UCSD-AML1 (cell line): ENCODE measurements at regions not wholly inside any gene's neighbourhood (a gene's known extent, or its start where the extent isn't known, plus 50 kb on each side); places are given as distances from the start of the nearest gene placed in this dataset.

Source experiments
- DNase-seq: peaks from one replicate; lab custom pipeline; 2025; ENCODE audit not compliant: unreplicated experiment; lab: John Stamatoyannopoulos, UW

DNA sequence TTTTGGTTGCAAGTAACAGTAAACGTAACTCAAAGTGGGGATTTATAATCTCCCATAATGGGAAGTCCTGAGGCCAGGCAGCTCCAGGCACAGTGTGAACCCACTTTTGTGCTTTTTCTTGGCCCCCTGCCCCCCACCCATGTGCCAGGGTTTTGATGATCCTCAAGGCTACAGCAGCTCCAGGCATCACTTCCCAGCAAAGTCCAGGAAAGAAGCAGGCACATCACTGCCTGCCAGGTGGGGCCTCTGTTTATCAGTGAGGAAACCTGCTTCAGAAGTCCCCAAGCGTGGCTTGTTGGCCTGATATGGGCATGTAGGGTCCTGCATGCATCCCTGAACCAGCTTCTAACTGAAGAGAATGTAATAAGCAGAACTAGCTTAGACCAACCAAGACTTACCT lies 299.2 kb upstream of the SKOR2 start:
- no peak for DNase-seq

DNA sequence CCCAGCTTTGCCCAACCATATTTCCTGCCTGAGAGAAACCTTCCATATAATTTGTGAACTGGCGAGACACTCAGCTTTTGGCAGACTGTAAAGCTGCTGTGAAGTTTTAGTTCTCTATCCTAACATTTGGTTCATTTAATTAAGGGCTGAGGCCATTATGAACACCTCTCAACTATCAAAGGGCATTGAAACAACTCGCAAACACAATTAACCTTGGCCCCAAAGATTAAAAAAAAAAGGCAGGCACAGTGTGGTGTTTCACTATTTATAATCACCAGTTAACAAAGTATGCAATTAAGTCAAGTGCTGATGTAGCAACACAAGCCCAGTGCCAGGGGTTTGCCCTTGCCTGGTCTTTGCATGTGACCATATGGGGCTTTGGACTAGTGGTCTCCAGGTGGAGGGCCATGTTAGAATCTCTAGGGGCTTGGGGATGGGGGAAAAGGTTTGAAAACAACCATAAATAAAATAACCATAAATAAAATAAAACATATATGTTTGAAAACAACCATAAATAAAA lies 297.6 kb upstream of the SKOR2 start:
- DNase-seq, result no peak

DNA sequence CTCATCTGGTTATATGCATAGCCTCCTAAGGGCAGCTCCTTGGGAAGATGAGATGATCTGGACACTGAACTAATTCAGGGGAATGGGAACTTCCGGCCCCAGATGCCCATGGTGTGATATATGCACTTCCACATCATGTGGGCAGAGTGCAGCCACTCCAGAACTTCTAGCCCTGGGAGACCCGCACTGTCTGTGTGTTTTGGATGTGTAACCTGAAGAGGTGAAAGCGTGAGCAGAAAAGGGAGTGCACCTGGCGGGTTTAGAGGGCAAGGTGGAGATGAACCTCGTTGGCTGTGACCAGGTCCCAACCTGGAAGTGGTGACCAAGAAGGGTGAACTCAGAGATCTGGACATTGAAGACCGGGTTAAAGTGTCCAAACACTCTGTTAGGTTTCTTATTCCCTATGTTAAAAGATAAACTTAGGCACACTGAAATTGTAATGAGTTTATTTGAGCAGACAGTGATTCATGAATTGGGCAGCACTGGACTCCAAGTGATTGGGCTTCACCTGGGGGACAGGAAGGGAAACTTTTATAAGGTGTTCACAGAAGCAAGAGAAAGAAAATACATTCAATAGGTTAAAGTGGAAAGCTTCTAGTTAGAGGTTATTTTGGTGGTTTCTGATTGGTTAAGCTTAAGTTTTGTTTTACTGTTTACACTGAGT lies 296.2 kb upstream of the SKOR2 start:
- no peak for DNase-seq

DNA sequence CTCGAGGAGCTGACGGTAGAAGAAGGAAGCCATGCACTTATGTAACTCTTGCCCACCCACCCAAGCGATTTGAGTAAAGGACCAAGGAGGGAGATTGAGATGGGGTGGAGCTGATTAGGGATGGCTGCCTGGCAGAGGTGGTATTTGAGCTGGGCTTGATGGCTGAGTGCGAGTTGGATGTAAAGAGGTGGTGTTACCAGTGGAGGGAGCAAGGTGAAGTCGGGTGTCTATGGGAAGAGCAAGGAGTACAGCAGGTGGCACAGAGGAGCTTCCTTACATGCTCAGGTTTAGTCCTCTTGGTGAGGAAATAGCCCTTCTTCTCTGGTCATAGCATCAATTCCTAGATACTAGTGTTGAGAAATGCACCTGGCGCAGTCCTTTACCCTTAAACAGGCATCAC lies 294.2 kb upstream of the SKOR2 start:
- DNase-seq, result no peak

DNA sequence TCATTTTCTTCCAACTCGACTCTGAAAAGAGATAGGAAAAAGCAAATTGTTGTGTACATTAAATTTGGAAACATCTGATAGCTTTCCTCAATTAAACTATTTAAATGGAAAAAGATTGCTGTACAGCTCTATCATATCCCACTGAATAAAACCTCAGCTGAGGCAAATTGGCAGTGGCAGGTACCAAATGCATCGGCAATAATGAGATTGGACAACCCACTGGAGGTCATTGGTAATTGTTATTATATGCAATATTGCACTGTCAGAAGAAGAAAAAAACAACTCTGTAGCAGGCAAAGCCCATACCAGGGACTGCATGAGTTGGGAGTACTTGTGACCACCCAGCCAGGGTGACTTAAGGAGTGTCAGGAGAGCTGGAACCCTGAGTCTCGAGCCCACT lies 291.6 kb upstream of the SKOR2 start:
- DNase-seq, result no peak

DNA sequence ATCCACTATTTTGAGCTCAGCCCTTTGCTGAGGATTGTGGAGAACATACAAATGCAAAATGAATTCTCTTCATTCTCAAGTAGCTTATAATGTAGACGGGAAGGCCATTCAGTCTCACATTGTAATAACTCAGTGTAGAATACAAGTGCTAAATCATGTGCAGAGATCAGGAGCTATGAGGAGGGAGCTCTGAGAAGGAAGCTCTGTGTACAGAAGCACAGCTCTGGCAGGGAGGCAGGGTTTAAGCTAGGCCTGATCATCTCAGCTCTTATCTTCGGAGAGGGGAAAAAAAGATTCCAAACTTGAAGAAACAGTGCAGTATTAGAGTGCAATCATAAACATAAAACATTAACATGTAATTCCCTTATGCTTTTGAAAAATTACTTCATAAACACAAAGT lies 291.1 kb upstream of the SKOR2 start:
- no peak for DNase-seq

DNA sequence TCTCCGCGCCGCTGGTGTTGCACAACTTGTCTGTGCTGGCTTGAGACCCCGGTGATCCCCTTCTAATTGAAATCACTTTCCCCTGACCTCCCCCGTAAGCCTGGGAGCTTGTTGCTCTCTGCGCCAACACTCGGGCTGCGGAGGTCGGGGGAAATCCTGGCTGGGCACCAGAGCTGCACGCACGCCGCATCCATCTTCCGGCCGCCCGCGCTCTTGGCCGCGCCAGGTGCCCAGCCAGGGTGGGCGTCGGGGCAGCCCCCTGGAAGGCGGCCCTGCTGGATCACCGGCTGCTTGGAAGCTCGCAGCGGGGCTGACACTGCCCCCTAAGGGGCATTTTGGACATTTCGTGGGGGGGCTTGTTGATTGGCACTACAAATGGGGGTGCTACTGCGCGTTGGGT lies 280.3 kb upstream of the SKOR2 start:
- no peak for DNase-seq

DNA sequence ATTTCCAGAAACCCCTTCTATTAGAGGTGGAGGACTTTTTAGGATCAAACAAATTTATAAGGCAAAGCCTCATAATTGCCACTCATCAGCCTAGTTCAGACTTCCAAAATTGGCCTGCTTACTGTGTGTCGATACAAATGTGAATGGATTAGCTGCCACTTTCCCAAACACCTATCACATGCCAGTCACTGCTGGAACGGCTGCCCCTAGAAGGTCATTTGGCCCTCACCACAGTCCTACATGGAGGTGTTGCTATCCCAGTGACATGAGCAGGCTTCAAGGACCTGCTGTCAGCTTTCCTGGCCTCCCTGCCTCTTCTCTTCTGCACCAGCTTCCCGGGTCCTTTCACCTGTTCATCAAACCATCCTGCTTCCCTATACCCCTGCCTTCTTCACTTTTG lies 279.2 kb upstream of the SKOR2 start:
- DNase-seq, result no peak

DNA sequence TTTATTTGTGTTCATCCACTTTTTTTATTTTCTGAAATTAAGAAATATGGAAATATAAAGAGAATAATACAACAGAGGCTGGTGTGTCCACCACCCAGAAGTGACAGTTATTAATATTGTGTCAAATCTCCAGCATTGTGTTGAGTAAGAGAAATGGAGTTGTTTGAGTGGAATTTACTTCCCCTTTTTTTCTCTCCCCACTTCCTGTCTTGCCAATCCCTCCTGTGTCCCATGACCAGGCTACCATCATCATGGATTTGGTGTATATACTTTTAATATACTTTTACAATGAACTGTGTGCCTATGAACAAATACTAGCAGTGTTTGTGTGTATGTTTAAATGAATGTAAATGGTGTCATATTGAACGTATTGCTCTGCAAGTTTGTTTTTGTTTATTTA lies 276.9 kb upstream of the SKOR2 start:
- no peak for DNase-seq

DNA sequence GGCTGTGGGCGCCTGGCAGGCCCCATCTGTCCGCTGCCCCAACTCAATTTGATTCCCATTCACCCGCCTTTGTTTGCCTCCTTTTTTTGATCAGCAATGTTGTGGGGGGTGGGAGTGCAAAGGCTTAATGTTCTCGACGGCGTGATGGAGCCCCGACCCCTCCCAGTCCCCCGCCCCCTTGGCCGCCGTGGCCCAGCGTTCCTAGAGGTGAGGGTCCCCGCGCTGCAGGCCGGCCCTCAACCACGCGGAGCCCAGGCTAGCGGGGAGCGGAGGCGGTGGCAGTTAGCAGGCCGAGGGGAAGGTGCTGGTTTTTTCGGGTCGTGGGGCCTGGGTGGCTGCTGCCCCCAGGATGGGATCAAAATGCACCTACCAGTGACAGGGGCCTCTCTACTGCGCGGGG lies 274.7 kb upstream of the SKOR2 start:
- DNase-seq, result no peak

DNA sequence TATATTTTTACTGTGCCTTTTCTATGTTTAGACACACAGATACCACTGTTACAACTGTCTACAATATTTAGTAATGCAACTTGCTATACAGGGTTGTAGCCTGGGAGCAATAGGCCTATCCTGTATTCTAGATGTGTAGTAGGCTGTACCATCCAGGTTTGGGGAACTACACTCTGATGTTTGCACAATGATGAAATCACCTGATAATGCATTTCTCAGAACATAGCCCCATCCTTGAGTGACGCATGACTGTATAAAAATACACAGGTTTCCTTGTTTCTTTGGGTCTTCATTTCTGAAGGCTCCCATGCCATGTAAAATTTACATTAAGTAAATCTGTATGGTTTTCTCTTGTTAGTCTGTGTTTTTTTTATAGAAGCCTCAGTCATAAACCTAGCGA lies 270.9 kb upstream of the SKOR2 start:
- no peak for DNase-seq

DNA sequence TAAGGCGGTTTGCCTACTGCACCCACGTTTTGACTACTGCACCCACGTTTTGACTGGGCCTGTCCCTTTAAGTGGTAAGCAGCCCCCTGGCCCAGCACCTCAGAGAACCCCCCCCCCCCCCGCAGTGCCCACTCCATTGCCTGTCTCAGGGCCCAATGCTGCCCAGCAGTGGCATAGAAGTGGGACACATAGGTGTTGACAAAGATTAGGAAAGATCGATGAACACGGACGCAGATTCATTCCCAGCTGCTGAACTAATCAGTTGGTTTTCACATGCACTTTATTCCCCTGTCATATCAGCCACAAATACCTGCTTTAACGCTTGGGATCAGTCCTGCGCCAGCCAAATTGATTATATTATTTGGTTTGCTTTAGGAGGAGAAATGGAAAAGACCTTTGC lies 268.8 kb upstream of the SKOR2 start:
- no peak for DNase-seq

DNA sequence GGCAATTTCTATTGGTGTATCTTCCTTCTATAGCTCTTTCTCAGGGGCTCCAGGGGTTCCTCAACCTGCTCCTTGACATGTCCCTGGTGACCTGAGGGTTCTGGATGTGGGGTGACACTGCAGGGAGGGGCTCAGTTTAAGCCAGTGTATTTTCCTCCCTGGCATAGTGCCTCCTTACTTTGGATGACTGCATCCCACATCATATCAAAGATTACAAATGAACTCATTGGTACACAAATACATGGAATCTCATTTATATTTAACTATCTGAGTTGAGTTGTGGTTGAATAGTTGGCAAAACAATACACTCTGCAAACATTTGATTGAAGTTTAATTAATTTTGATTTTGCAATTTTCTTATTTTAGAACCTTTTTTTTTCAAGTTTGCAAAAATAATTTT lies 268.2 kb upstream of the SKOR2 start:
- DNase-seq, result no peak

DNA sequence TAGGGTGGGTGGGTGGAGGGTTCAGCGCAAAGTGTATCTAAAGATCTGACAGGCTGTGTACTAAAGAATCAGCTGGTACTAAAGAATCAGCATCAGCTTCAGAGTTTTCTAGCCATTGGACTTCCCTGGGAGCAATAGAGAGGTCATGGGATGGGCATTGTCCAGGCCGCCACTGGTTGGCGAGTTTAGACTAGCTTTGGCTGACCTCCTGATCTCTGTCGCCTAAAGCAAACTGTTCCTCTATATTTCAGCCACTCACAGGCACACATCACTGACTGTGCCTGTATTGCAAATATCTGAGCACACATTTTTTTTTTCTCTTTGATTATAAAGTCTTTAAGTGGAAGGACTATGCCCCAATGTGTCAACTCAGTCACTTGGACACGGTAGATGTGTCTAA lies 267.8 kb upstream of the SKOR2 start:
- DNase-seq, result no peak

DNA sequence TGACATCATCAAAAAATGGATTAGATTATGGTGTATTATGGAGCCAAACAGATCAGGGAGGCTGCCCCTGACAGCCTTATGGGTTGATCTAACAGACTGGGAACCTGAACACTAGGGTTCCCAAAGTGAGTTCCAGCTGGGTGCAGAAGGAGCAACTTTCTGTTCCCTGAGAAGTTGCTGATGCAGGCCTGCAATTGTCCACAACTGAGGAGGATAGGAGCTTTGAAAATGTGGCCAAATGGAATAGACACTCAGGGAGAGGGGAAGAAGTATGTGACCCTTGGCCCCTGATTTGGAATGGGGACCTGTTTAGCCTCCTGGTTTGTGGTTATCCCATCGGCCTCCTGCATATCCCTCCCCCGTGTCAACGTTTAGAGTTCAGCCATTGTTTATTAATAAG lies 262.2 kb upstream of the SKOR2 start:
- no peak for DNase-seq

DNA sequence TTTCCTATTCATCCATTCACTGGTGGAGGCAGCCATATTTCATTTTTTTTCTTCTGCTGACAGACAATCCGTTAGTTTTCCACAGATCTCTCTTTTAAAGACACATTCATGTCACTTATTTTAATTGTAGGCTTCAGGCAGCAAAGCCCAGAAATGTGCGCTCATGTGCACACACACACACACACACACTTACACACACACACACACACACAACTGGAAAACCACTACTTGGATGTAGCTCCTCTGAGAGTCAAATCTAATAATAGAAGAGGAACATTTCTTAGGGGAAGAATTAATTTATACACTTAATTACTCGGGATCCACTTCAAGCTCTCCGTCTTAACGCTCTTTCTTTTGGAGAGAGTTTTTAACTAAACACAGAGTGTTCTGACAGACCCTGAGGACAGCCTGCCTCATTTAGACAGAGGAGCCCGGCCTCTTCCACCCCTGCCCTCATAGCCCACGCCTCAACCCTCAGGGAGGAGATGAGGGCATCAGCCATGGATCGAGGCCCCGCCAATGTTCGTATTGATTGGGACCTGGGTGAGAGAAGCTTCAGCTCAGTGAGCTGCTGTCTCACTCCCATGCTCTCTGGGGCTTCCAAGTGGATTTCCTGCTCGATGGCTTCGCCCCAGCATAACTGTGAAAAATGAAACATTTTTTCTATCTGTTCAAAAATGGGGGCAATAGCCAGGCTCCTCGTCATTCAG lies 261.4 kb upstream of the SKOR2 start:
- DNase-seq, result no peak

DNA sequence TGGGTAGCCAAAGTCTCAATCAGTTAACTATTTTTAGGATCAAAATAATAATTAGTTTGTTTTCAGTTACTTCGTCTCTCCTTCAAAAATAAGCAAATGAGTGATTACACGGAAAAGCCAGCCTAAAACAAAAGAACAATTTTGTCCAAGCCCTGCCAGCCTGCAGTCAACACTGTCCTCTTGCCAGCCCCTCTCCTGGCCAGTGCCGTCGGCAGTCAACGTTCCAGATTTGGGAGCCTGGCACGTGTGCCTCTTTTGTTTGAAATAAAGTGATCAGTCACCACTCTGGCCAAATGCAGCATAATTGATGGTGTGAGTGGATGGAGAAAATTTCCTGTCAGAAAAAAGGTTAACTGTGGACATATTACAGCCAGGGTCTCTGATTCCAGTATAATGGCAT lies 260.6 kb upstream of the SKOR2 start:
- DNase-seq, result no peak

DNA sequence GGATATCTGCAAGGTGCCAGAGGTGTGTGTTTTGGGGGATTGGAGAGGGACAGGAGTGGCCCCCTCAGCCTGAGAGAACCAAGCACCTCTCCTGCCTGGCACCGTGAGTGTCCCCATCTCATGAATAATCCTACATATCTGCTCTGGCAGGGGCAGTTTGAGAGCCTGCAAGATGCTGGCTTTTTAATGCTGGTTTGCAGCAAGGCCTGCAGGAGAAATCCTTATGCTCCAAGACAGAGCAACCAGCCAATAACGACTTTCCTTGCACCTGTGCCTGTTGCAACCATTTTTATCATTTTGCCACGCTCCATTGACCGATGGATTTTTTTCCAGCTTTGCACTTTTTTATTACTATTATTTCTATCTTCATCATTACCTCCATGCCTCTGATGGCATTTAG lies 259.4 kb upstream of the SKOR2 start:
- no peak for DNase-seq

DNA sequence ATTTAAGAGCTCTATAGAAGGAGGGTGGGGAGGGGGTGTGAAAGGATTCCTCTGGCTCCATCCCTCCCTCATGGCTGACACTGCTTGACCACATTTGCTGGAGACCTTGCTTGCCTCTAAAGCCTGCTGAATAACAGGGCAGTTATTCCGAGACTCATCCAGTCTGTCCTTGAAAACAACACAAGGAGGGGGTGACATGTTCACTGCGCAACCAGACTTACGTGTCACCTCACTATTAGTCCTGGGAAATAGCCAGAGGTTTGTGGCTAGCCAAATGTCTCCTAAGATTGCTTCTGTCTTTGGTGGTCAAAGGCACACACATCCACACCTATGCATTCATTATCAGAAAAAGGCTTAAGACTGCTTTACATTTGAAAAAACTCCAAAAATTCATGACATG lies 256.2 kb upstream of the SKOR2 start:
- no peak for DNase-seq

DNA sequence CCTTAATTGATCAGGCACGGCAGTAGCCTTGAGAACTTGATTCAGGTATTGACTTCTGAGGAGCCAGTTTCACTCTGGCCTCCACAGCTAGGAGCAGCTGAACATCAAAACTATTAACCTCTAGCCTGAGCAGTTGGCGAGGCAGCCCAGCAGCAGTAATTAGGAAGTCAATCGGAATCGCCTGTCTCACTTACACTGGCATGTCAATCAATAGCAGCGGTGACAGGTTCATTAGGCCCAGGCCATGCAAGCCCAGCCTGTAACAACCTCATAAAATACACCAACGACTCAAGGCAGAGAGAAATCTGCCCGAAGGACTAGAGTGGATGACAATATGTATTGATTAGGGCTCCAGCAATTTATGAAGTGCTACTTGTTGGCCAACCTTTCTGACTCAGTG lies 255.4 kb upstream of the SKOR2 start:
- no peak for DNase-seq

DNA sequence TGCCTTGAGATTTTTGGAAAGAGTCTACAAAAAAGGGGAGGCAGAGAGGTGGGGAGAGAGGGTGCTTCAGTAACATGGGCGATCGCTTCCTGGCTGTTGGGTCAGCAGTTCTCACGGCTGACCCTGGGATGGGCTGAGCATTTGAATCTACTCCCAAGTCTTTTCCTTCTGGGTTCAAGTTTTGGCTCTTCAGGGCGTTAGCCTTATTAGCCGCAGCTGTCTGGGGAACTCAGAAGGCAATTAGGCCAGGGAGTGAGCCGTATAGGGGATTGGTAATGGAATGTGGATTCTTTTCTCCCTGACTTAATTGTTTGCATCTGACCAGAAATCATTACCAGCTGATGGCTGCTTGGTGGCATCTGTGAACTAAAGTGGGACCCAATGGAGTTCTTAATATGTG lies 250.5 kb upstream of the SKOR2 start:
- no peak for DNase-seq

DNA sequence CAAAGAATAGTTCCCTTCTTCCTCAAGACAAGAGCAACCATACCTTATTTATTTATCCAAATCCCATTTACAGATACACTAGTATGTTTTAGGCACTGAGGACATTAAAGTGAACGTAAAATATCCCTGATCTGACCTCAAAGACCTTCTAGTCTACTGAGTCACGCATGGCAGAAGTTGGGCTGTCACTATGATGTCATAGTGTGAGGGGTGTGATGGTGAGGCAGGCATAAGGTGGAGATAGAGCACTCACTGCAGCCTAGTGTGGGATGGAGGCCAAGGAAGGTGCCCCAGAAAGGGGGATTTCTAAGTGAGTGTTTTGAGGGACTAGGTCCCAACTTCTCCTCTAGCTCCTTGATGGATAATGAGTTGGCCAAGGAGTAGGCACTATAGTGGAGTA lies 249.5 kb upstream of the SKOR2 start:
- no peak for DNase-seq

DNA sequence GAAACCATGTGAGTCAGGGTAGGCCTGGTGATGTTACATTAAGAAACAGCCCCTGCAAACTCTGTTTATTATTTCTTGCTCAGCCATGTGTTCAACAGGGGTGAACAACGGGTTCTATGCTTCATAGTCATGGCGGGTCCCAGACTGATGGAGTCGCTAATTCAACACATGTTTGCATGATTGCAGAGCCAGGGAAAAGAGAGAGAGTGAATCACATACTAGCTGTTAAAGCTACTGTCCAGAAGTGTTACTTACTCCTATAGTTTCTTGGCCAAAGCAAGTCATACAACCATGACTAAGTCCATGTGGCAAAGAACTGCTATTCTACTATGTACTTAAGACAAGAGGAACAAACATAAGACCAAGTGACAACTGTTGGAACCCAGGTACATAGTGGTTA lies 241.2 kb upstream of the SKOR2 start:
- no peak for DNase-seq
